Parathyroid adenoma (tissue), 2 donors: ENCODE measurements at regions not wholly inside any gene's neighbourhood (a gene's known extent, or its start where the extent isn't known, plus 50 kb on each side); places are given as distances from the start of the nearest gene placed in this dataset.

Experiments used
- H2AFZ ChIP-seq: fragments of 300-600 bp; sonication (generic); one replicate; pipeline ENCODE4 v1.7.0; 2017; ENCODE audit warnings: antibody characterized with exemption, mild to moderate bottlenecking
- H3K27ac ChIP-seq: fragments of 300-600 bp; sonication (generic); one replicate; pipeline ENCODE4 v1.7.0; 2017
- H3K27me3 ChIP-seq: fragments of 300-600 bp; sonication (generic); one replicate; pipeline ENCODE4 v1.7.0; 2017; ENCODE audit warnings: low read length; ENCODE audit not compliant: control insufficient read depth, insufficient read depth
- H3K36me3 ChIP-seq: fragments of 300-600 bp; sonication (generic); one replicate; pipeline ENCODE4 v1.7.0; 2017; ENCODE audit warnings: low read length; ENCODE audit not compliant: control insufficient read depth, insufficient read depth
- H3K4me1 ChIP-seq: fragments of 300-600 bp; sonication (generic); one replicate; pipeline ENCODE4 v1.7.0; 2017; ENCODE audit warnings: control low read depth
- H3K4me2 ChIP-seq: fragments of 300-600 bp; sonication (generic); one replicate; pipeline ENCODE4 v1.7.0; 2017; ENCODE audit warnings: low read length
- H3K4me3 ChIP-seq: fragments of 300-600 bp; sonication (generic); one replicate; pipeline ENCODE4 v1.7.0; 2017; ENCODE audit warnings: low read depth, low read length
- H3K79me2 ChIP-seq: fragments of 300-600 bp; sonication (generic); one replicate; pipeline ENCODE4 v1.7.0; 2017; ENCODE audit warnings: control low read depth
- H3K9ac ChIP-seq: fragments of 300-600 bp; sonication (generic); one replicate; pipeline ENCODE4 v1.7.0; 2017; ENCODE audit warnings: mild to moderate bottlenecking
- H3K9me3 ChIP-seq: fragments of 300-600 bp; sonication (generic); one replicate; pipeline ENCODE4 v1.7.0; 2017; ENCODE audit warnings: low read length; ENCODE audit not compliant: control insufficient read depth
- TF ChIP-seq, protein P1 (sequence below): fragments of 300-600 bp; sonication (generic); IDR thresholded peaks from one replicate; pipeline ENCODE4 v1.7.0; 2017; ENCODE audit warnings: antibody characterized with exemption, mild to moderate bottlenecking
- donor health status: primary hyperparathyroidism.

DNA sequence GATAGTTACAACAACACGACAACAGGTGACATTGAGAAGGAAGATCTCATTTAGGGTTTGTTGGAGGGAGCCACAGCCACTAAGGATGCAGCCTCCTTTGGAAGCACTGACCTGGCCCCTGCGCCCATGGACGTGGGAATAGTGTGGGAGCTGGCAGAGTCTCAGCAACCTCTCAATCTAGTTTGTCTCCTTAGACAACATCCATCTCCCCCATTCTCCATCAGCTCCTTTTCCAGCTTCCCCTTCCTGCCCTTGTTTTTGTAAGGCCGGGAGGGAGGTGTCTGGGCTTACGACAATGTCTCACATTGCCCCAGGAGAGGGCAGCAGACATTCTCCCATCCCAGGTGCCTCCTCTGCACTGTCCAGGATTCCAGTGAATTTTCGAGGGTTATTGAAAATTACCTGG, 170.2 kb upstream of the PZP start:
- TF ChIP-seq, protein P1, sequence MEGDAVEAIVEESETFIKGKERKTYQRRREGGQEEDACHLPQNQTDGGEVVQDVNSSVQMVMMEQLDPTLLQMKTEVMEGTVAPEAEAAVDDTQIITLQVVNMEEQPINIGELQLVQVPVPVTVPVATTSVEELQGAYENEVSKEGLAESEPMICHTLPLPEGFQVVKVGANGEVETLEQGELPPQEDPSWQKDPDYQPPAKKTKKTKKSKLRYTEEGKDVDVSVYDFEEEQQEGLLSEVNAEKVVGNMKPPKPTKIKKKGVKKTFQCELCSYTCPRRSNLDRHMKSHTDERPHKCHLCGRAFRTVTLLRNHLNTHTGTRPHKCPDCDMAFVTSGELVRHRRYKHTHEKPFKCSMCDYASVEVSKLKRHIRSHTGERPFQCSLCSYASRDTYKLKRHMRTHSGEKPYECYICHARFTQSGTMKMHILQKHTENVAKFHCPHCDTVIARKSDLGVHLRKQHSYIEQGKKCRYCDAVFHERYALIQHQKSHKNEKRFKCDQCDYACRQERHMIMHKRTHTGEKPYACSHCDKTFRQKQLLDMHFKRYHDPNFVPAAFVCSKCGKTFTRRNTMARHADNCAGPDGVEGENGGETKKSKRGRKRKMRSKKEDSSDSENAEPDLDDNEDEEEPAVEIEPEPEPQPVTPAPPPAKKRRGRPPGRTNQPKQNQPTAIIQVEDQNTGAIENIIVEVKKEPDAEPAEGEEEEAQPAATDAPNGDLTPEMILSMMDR, result no peak
- Histone ChIP-seq H3K4me2 (no peak overlapping the region), H3K27me3 (no peaks in the 10 kb centered on the region), H3K9ac (no peak overlapping the region), H3K79me2 (no peaks in the 10 kb centered on the region), H3K9me3 (no peaks in the 10 kb centered on the region), H3K27ac (no peak overlapping the region), H3K4me3 (no peak overlapping the region), H3K36me3 (no peaks in the 10 kb centered on the region), H2AFZ (no peak overlapping the region), H3K4me1 (no peaks in the 10 kb centered on the region)

DNA sequence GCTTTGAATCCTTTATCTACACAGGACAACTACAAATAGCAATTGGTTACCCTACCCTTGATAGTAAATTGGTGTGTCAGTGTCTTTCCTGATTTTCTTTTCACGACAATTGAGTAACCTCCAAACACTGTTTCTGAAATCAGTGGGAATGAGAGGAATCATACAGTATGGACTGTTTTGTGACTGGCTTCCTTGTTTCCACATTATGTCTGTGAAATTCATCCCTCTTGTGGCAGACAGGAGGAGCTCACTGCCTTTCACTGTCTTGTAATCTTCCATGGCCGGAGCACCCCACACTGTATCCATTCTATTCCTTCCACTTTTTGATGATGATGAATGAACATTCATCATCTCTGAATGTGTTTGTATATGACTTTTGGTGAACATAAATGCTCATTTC, 164.0 kb upstream of the PZP start:
- Histone ChIP-seq H3K4me3 (no peak overlapping the region), H2AFZ (no peak overlapping the region), H3K36me3 (no peaks in the 10 kb centered on the region), H3K27me3 (no peaks in the 10 kb centered on the region), H3K79me2 (no peaks in the 10 kb centered on the region), H3K9ac (no peak overlapping the region), H3K4me2 (no peak overlapping the region), H3K4me1 (no peaks in the 10 kb centered on the region), H3K9me3 (no peaks in the 10 kb centered on the region), H3K27ac (no peak overlapping the region)
- TF ChIP-seq, protein P1, result no peak

DNA sequence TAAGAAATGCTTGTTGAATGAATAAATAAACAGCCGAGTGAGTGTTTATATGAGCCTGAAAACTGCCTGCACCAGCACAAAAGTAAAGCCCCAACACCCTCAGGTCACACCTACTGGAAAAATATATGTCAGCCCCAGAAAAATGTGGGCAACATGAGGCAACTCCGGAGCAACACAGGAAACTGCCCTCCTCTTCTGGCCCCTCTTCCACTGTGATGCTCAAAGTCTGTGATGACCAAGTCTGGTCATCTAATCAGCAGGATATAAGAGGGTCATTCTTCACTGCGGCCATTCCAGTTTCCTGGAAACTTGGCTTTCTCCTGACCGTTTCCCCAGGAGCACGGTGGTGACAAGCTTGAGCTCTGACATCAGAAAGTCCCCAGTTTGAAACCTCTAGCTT, 159.6 kb upstream of the PZP start:
- H3K27ac ChIP-seq, result no peak overlapping the region
- H2AFZ ChIP-seq, result no peak overlapping the region
- no peak overlapping the region for H3K4me2 ChIP-seq
- no peaks in the 10 kb centered on the region for H3K4me1 ChIP-seq
- TF ChIP-seq, protein P1, result no peak
- H3K9ac ChIP-seq, result no peak overlapping the region
- no peaks in the 10 kb centered on the region for H3K36me3 ChIP-seq
- no peak overlapping the region for H3K4me3 ChIP-seq
- H3K79me2 ChIP-seq, result no peaks in the 10 kb centered on the region
- H3K27me3 ChIP-seq, result no peaks in the 10 kb centered on the region
- H3K9me3 ChIP-seq, result no peaks in the 10 kb centered on the region

DNA sequence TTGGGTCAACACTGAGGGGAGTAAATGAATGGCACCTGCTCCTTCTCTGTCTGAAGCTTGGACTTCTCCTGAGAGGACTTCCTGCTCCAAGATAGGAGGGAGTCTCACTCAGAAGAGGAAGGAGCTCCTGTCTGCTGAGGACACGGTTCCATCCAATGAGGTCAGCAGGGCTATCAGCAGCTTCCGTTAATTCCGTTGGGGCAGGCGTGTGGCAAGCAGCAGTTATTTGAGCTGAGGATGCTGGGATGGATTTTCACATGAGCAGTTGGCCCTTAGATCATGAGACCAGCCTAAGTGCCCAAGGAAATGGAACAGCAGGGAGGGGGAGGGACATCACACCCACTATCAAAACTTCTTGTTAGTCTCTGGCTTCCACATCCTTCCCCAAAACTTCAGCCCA, 159.0 kb upstream of the PZP start:
- no peak overlapping the region for H2AFZ ChIP-seq
- H3K9ac ChIP-seq, result no peak overlapping the region
- H3K79me2 ChIP-seq, result no peaks in the 10 kb centered on the region
- no peak overlapping the region for H3K4me2 ChIP-seq
- H3K27me3 ChIP-seq, result no peaks in the 10 kb centered on the region
- no peak overlapping the region for H3K4me3 ChIP-seq
- H3K27ac ChIP-seq, result no peak overlapping the region
- TF ChIP-seq, protein P1, result no peak
- no peaks in the 10 kb centered on the region for H3K36me3 ChIP-seq
- H3K9me3 ChIP-seq, result no peaks in the 10 kb centered on the region
- H3K4me1 ChIP-seq, result no peaks in the 10 kb centered on the region

DNA sequence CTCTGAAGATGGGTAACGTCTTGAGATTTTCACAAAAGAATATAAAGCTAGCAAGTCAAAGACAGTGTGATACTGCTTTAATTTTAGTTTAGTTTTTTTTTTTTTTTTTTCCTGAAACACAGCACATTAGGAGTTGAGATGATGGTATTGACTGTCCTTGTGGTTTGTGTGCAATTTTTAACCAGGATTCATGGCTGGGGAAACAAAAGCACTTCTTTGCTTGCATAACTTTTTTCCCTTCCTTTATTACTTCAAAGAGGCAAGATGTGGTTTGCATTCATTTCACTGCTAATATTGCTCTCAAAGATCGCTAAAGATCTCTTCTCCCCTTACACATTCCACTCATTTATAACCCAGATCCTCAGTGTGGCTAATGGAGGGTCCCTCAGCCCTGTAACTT, 157.1 kb upstream of the PZP start:
- Histone ChIP-seq H3K36me3 (no peaks in the 10 kb centered on the region), H3K4me3 (no peak overlapping the region), H3K9ac (no peak overlapping the region), H3K27me3 (no peaks in the 10 kb centered on the region), H3K79me2 (no peaks in the 10 kb centered on the region), H3K27ac (no peak overlapping the region), H2AFZ (no peak overlapping the region), H3K4me1 (no peaks in the 10 kb centered on the region), H3K4me2 (no peak overlapping the region), H3K9me3 (no peaks in the 10 kb centered on the region)
- TF ChIP-seq, protein P1, result no peak
